Loucy (cell line): ENCODE measurements at regions not wholly inside any gene's neighbourhood (a gene's known extent, or its start where the extent isn't known, plus 50 kb on each side); places are given as distances from the start of the nearest gene placed in this dataset.

Experiments used
- H2AFZ ChIP-seq: fragments of 200-600 bp; sonication (generic); 2 replicates; pipeline ENCODE4 v1.6.0; 2016; ENCODE audit warnings: antibody characterized with exemption, mild to moderate bottlenecking, low read length, moderate library complexity
- H3F3A ChIP-seq: fragments of 200-600 bp; 2 replicates; pipeline ENCODE4 v1.6.0; 2016; ENCODE audit warnings: antibody characterized with exemption, low read depth, mild to moderate bottlenecking
- H3K27me3 ChIP-seq: fragments of 200-600 bp; sonication (generic); 2 replicates; pipeline ENCODE4 v1.6.1; 2014; ENCODE audit warnings: low read length, mild to moderate bottlenecking; ENCODE audit not compliant: insufficient read depth, poor library complexity, severe bottlenecking
- H3K36me3 ChIP-seq: fragments of 200-600 bp; sonication (generic); 2 replicates; pipeline ENCODE4 v1.6.1; 2016; ENCODE audit warnings: low read length; ENCODE audit not compliant: insufficient read depth
- H3K4me1 ChIP-seq: fragments of 200-600 bp; sonication (generic); 2 replicates; pipeline ENCODE4 v1.5.1; 2014; ENCODE audit warnings: low read length, mild to moderate bottlenecking; ENCODE audit not compliant: insufficient read depth, poor library complexity, severe bottlenecking
- H3K4me2 ChIP-seq: fragments of 200-600 bp; sonication (generic); 2 replicates; pipeline ENCODE4 v1.6.0; 2014; ENCODE audit warnings: antibody characterized with exemption, low read length, low read depth, mild to moderate bottlenecking; ENCODE audit not compliant: poor library complexity, severe bottlenecking
- H3K4me3 ChIP-seq: fragments of 200-600 bp; sonication (generic); 2 replicates; pipeline ENCODE4 v1.5.1; 2014; ENCODE audit warnings: low read length, mild to moderate bottlenecking, mixed read lengths; ENCODE audit not compliant: poor library complexity, severe bottlenecking
- H3K79me2 ChIP-seq: fragments of 200-600 bp; sonication (generic); 2 replicates; pipeline ENCODE4 v1.6.1; 2014; ENCODE audit warnings: low read length; ENCODE audit not compliant: insufficient read depth
- H3K9ac ChIP-seq: fragments of 200-600 bp; sonication (generic); 2 replicates; pipeline ENCODE4 v1.6.0; 2014; ENCODE audit warnings: mild to moderate bottlenecking, low read depth, low read length, moderate library complexity; ENCODE audit not compliant: poor library complexity, severe bottlenecking
- H3K9me2 ChIP-seq: fragments of 200-600 bp; sonication (generic); replicated peaks from 2 replicates; pipeline ENCODE4 v1.6.1; 2016; ENCODE audit warnings: low read depth, low read length, mixed read lengths
- H3K9me3 ChIP-seq: fragments of 200-600 bp; sonication (generic); 2 replicates; pipeline ENCODE4 v1.6.1; 2014; ENCODE audit warnings: mild to moderate bottlenecking, antibody characterized with exemption, low read length, low read depth; ENCODE audit not compliant: insufficient read depth
- H4K20me1 ChIP-seq: fragments of 200-600 bp; sonication (generic); 2 replicates; pipeline ENCODE4 v1.6.0; 2014; ENCODE audit warnings: antibody characterized with exemption, low read length, mild to moderate bottlenecking; ENCODE audit not compliant: insufficient read depth, poor library complexity, severe bottlenecking
- EZH2phosphoT487 ChIP-seq: fragments of 200-600 bp; IDR thresholded peaks from 2 replicates; pipeline ENCODE4 v1.6.1; 2018; ENCODE audit warnings: antibody characterized with exemption, mild to moderate bottlenecking, moderate library complexity, borderline replicate concordance
- TF ChIP-seq, protein P1 (sequence below): fragments of 200-600 bp; sonication (generic); conservative IDR thresholded peaks from 2 replicates; pipeline ENCODE4 v1.5.1; 2014; ENCODE audit warnings: mild to moderate bottlenecking, antibody characterized with exemption, low read length

DNA sequence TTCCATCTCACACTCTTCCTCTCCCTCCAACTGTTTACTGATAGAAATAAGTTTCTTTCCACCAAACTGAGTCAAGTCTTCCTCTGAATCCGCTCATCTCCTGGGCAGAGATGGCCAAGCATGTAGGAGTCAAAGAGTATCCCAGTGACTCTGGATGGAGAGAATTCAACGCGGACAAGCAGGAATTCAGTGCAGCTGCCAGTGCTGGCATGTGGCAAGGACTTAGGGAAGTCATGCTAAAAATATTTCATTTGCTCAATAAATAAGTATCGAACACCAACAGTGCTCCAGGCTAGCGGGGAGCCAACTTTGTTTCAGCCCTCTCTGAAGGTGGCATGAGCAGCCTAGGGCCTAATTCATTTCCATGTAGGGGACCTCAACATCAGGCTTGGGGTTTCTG, 351.6 kb upstream of the ZMIZ1 start:
- H3K4me2 ChIP-seq = no peak overlapping the region
- no peaks in the 10 kb centered on the region for H3K27me3 ChIP-seq
- H4K20me1 ChIP-seq = no peaks in the 10 kb centered on the region
- H3K9me3 ChIP-seq = no peaks in the 10 kb centered on the region
- no peaks in the 10 kb centered on the region for H3K4me1 ChIP-seq
- TF ChIP-seq EZH2phosphoT487 = no peak
- TF ChIP-seq, protein P1, sequence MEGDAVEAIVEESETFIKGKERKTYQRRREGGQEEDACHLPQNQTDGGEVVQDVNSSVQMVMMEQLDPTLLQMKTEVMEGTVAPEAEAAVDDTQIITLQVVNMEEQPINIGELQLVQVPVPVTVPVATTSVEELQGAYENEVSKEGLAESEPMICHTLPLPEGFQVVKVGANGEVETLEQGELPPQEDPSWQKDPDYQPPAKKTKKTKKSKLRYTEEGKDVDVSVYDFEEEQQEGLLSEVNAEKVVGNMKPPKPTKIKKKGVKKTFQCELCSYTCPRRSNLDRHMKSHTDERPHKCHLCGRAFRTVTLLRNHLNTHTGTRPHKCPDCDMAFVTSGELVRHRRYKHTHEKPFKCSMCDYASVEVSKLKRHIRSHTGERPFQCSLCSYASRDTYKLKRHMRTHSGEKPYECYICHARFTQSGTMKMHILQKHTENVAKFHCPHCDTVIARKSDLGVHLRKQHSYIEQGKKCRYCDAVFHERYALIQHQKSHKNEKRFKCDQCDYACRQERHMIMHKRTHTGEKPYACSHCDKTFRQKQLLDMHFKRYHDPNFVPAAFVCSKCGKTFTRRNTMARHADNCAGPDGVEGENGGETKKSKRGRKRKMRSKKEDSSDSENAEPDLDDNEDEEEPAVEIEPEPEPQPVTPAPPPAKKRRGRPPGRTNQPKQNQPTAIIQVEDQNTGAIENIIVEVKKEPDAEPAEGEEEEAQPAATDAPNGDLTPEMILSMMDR = no peak
- H3K9me2 ChIP-seq = no peaks in the 10 kb centered on the region
- no peaks in the 10 kb centered on the region for H3F3A ChIP-seq
- H2AFZ ChIP-seq = no peak overlapping the region
- no peak overlapping the region for H3K9ac ChIP-seq
- H3K79me2 ChIP-seq = no peaks in the 10 kb centered on the region
- H3K36me3 ChIP-seq = no peaks in the 10 kb centered on the region
- H3K4me3 ChIP-seq = no peak overlapping the region

DNA sequence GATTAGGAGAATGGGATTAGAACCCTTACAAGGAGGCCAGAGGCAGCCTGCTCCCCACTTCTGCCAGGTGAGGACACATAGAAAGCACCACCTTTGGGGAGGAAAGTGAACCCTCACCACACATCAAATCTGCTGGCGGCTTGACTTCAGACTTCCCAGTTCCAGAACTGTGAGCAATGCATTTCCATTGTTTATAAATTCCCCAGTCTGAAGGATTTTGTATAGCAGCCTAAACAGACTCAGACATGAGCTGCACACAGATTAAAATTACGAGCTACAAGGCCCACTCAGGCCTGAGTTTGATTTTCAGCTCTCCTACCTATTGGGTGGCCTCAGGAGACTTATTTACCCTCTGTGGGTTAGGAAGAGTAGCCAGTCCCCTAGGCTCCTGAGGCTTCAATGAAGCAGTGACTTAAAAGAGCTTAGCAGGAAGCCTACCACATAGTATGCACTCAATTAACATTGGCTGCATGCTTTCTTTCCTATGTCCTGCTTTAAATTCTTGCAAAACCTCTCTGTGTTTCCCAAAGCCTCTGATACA, 350.7 kb upstream of the ZMIZ1 start:
- TF ChIP-seq, protein P1 = no peak
- no peak for TF ChIP-seq EZH2phosphoT487
- H3K4me2 ChIP-seq = no peak overlapping the region

DNA sequence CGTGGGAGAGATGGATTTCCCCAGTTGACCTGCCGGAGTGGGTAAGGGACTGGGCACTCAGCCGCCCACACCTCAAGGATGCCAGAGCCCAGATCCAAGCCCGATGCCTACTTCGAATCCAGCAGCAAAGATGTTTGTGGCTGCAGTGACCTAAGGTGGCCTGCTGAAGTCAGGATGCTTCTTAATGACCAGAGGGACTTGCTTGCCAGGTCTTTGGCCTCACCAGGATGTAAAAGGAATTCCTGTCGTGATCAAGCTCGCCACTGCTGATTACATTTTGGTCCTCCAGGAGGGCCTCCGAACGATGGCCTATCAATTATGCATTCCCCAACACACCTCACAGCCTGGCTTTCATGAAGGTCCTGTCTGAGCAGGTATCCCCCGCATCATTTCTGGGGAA, 349.5 kb upstream of the ZMIZ1 start:
- no peaks in the 10 kb centered on the region for H4K20me1 ChIP-seq
- no peak overlapping the region for H2AFZ ChIP-seq
- no peaks in the 10 kb centered on the region for H3K4me1 ChIP-seq
- H3K4me3 ChIP-seq = no peak overlapping the region
- no peaks in the 10 kb centered on the region for H3K79me2 ChIP-seq
- no peak for TF ChIP-seq EZH2phosphoT487
- TF ChIP-seq, protein P1 = no peak
- no peaks in the 10 kb centered on the region for H3F3A ChIP-seq
- H3K27me3 ChIP-seq = no peaks in the 10 kb centered on the region
- no peak overlapping the region for H3K9ac ChIP-seq
- H3K36me3 ChIP-seq = no peaks in the 10 kb centered on the region
- H3K9me2 ChIP-seq = no peaks in the 10 kb centered on the region
- no peak overlapping the region for H3K4me2 ChIP-seq
- H3K9me3 ChIP-seq = no peaks in the 10 kb centered on the region

More for the DNA sequence above, 350.7 kb upstream of the ZMIZ1 start:
- no peaks in the 10 kb centered on the region for H3K79me2 ChIP-seq
- H3K4me1 ChIP-seq = no peaks in the 10 kb centered on the region
- H2AFZ ChIP-seq = no peak overlapping the region
- no peaks in the 10 kb centered on the region for H3K9me3 ChIP-seq
- H3K9me2 ChIP-seq = no peaks in the 10 kb centered on the region
- no peak overlapping the region for H3K4me3 ChIP-seq
- H3K36me3 ChIP-seq = no peaks in the 10 kb centered on the region
- no peaks in the 10 kb centered on the region for H3K27me3 ChIP-seq
- H3K9ac ChIP-seq = no peak overlapping the region
- H4K20me1 ChIP-seq = no peaks in the 10 kb centered on the region
- H3F3A ChIP-seq = no peaks in the 10 kb centered on the region
